HUES6 (cell line): ENCODE measurements at regions not wholly inside any gene's neighbourhood (a gene's known extent, or its start where the extent isn't known, plus 50 kb on each side); places are given as distances from the start of the nearest gene placed in this dataset.

Source experiments
- H3K27ac ChIP-seq: 2 replicates; pipeline ENCODE4 v1.7.0; 2013; ENCODE audit warnings: low read depth, mild to moderate bottlenecking, low read length, inconsistent platforms
- H3K27me3 ChIP-seq: 2 replicates; pipeline ENCODE4 v1.6.1; 2013; ENCODE audit warnings: low read length; ENCODE audit not compliant: control insufficient read depth, insufficient read depth
- H3K36me3 ChIP-seq: 2 replicates; pipeline ENCODE4 v1.6.1; 2013; ENCODE audit warnings: low read length; ENCODE audit not compliant: control insufficient read depth, insufficient read depth
- H3K4me1 ChIP-seq: 2 replicates; pipeline ENCODE4 v1.6.1; 2013; ENCODE audit warnings: low read length; ENCODE audit not compliant: control insufficient read depth, insufficient read depth
- H3K4me3 ChIP-seq: 2 replicates; pipeline ENCODE4 v1.5.1; 2013; ENCODE audit warnings: low read depth, low read length
- H3K9ac ChIP-seq: one replicate; pipeline ENCODE4 v1.6.1; 2013; ENCODE audit warnings: mild to moderate bottlenecking, low read length
- H3K9me3 ChIP-seq: 2 replicates; pipeline ENCODE4 v1.6.1; 2013; ENCODE audit warnings: low read depth, low read length; ENCODE audit not compliant: control insufficient read depth, insufficient read depth

DNA sequence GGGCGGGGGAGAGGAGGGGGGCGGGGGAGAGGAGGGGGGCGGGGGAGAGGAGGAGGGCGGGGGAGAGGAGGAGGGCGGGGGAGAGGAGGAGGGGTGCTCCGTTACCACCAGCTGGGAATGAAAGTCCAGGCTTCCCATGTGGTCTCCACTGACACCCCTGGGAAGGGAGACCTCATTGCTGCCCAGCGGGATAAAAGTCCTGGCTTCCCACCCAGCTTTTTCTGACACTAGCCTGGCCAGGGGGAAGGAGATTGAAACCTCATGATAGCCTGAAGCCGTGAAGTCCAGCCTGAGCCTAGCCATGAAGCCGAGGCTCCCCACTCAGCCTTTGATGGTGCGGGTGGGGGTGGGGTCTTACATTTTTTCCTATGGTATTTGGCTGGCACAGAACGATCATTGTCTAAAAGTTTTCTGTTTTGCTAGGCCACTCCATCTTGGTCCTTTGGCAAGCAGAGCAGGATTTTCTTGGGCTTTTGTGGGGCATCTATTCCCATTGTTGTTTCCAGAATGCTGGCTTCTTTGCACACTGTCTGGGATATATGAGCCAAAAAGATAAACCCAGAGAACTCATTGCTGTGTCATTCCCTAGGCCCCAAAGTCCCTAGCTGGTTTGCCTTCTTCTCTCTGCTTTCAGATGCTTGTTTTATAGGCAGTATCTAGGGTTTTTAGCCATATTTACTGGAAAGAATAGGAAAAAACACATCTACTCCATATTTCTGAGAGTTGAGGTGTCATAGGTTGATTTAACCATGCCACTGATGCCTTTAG lies 65.3 kb upstream of the SMOX start:
- no peaks in the 10 kb centered on the region for H3K9me3 ChIP-seq
- no peak overlapping the region for H3K9ac ChIP-seq
- peaks cover 29% of the 10 kb centered on the region for H3K4me1 ChIP-seq
- no peak overlapping the region; the same call in 1 of the 2 replicates for H3K27ac ChIP-seq
- no peak overlapping the region; the same call in 1 of the 2 replicates for H3K4me3 ChIP-seq
- no peaks in the 10 kb centered on the region; the same call in 1 of the 2 replicates for H3K27me3 ChIP-seq
- H3K36me3 ChIP-seq = no peaks in the 10 kb centered on the region

DNA sequence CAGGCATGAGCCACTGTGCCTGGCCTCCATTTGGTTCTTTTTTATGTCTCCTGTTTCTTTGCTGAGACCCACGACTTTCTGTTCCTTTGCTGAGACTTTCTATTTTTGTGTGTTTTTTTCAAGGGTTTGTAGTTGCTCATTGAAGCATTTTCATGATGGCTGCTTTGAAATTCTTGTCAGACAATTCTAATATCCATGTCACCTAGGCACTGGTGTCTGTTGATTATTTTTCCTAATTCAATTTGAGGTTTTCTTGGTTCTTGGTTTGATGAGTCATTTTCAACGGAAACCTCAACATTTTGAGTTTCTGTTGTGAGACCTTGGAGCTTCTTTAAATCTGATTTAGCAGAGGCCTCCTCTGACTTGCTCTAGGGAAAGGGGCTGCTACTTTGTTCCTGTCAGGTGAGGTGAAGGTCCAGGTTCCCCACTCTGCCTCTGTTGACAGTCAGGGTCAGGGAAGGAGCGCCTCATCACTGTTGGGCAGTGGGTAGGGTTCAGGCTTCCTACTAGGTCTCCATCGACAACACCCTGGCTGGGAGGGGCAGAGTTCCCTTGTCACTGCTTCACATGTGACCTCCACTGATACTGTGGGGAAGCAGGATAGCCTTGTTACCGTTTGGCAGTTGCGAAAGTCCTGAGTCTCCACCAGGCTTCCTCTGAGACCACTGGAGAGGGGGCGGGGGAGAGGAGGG lies 66.1 kb upstream of the SMOX start:
- H3K27me3 ChIP-seq = no peaks in the 10 kb centered on the region; the same call in 1 of the 2 replicates
- peak overlapping the region; percentile 39 for H3K4me3 ChIP-seq
- no peaks in the 10 kb centered on the region for H3K9me3 ChIP-seq
- H3K4me1 ChIP-seq = peaks cover 29% of the 10 kb centered on the region
- peak overlapping the region; percentile 37 for H3K9ac ChIP-seq
- no peaks in the 10 kb centered on the region for H3K36me3 ChIP-seq
- no peak overlapping the region; the same call in 1 of the 2 replicates for H3K27ac ChIP-seq

DNA sequence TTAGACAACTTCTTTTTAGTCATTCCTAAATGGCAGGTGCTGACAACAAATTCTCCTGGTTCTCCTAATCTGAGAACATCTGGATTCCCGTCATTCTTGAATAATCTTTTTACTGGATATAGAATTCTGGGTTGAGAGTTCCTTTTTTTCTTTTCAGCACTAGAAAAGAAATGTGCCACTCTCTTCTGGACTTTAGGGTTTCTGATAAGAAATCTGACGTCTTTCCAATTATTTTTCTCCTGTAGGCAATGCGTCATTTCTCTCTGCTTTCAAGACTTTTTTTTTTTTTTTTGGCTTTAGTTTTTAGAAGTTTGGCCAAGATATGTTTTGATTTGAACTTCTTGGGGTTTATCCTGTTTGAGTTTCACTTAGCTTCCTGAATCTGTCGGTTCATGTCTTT lies 66.1 kb upstream of the RNF24 start:
- H3K27ac ChIP-seq = no peak overlapping the region

DNA sequence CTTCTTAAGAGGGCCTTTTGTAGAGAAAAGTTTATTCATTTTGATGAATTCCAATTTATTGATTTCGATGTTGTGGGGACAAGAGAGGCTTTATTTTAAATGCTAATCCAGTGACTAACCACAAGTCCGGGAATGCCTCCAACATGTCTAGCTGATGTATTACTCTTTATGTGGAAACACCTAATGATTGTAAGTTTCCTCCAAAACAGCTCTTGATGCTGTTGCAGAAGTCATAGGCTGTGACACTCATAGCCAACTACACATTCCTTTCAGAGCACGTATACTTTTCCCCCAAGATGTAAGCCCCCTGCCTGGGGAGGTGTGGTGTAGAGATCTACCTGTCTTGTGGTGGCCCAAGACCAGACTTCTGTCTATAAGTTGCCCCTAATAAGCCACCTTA lies 61.3 kb upstream of the RNF24 start:
- Histone ChIP-seq H3K4me3 (no peak overlapping the region), H3K27me3 (no peaks in the 10 kb centered on the region), H3K9ac (no peak overlapping the region), H3K27ac (no peak overlapping the region), H3K9me3 (no peaks in the 10 kb centered on the region), H3K36me3 (no peaks in the 10 kb centered on the region), H3K4me1 (peaks cover 15% of the 10 kb centered on the region)

More for the DNA sequence above, 66.1 kb upstream of the RNF24 start:
- Histone ChIP-seq H3K4me3 (no peak overlapping the region), H3K4me1 (peaks cover 23% of the 10 kb centered on the region), H3K9ac (no peak overlapping the region), H3K9me3 (no peaks in the 10 kb centered on the region), H3K36me3 (no peaks in the 10 kb centered on the region), H3K27me3 (no peaks in the 10 kb centered on the region; the same call in 1 of the 2 replicates)

DNA sequence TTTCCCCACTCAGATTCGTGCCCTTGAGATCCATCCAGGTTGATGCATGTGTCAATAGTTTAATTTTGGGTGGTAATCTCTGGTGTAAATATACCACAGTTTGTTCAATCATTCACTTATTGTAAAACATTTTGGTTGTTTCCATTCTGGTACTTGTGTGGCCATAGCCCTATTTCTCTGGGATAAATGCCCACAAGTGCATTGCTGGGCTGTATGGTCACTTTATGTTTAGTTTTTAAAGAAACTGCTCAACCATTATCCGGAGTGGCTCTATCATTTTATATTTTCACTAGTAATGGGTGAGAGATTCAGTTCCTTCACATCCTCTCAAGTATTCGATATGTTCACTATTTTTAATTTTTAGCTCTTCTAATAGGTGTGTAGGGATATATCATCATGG lies 60.7 kb upstream of the RNF24 start:
- H3K9ac ChIP-seq = no peak overlapping the region
- H3K4me1 ChIP-seq = peaks cover 21% of the 10 kb centered on the region
- H3K27ac ChIP-seq = no peak overlapping the region
- H3K36me3 ChIP-seq = no peaks in the 10 kb centered on the region
- H3K9me3 ChIP-seq = no peaks in the 10 kb centered on the region
- no peak overlapping the region for H3K4me3 ChIP-seq
- H3K27me3 ChIP-seq = no peaks in the 10 kb centered on the region

DNA sequence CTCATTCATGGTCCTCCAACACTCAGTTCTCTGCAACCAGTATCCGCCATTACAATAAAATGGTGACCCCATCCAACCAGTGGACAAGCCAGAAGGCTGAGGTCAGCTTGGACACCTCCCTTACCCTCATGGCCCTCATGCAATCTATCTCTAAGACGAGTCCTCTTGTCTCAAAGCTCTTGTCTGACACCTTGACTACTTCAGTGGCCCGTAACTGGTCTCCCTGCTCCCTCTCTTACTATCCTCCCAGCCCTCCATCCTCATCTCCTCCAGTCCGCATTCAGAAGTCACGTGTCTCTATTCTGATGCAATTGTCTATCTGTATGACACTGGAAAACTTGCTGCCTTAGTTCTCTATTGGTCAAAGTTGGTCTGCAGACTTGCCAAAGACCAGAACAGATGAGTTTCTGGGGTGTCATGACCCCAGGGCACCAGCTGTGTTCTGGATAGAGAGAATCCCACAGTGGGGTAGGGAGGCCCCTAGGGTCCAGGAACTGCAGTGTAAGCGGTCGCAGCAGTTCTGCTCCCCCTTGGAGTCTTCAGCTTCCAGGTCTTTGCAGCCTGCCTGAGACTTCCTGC lies 59.6 kb upstream of the RNF24 start:
- Histone ChIP-seq H3K36me3 (no peaks in the 10 kb centered on the region), H3K9ac (no peak overlapping the region), H3K27ac (no peak overlapping the region), H3K9me3 (peaks cover 7% of the 10 kb centered on the region), H3K27me3 (no peaks in the 10 kb centered on the region), H3K4me3 (no peak overlapping the region), H3K4me1 (peaks cover 21% of the 10 kb centered on the region)

DNA sequence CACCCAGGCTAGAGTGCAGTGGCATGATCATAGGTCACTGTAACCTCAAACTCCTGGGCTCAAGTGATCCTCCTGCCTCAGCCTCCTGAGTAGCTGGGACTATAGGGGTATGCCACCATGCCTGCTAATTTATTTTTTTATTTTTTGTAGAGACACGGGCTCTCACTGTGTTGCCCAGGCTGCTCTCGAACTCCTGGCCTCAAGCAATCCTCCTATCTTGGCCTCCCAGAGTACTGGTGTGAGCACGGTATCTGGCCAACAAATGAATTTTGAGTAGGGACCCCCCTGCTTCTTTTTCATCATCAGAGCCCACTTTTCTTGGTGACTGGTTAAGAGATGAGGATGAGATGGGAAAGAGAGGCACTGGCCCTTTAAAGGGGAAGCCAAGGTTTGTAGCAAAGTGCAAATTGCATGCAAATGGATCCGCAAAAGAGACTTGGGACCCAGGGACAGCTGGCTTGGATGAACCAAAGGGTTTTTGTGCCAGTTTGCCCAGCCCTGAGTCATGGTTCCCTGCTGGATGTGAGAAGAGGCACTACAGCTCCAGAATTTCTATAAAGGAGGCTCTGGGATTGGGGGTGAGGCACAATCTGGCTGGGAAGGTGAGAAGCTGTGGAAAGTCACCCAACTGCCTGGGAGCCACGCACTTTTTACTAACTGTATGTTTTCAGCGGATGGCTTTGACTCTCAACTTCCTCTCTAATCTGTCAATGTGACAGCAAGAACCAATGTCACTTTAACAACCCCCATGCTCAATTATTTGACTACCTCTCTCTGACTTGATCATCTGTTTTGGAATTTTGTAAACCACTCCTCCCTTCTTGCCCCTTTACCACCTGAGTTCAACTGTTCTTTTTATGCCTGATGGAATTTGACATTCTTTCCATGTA lies 58.7 kb upstream of the RNF24 start:
- no peaks in the 10 kb centered on the region for H3K36me3 ChIP-seq
- no peak overlapping the region for H3K27ac ChIP-seq
- no peak overlapping the region for H3K9ac ChIP-seq
- H3K27me3 ChIP-seq = no peaks in the 10 kb centered on the region
- H3K4me1 ChIP-seq = peaks cover 21% of the 10 kb centered on the region
- peaks cover 7% of the 10 kb centered on the region for H3K9me3 ChIP-seq
- H3K4me3 ChIP-seq = no peak overlapping the region

DNA sequence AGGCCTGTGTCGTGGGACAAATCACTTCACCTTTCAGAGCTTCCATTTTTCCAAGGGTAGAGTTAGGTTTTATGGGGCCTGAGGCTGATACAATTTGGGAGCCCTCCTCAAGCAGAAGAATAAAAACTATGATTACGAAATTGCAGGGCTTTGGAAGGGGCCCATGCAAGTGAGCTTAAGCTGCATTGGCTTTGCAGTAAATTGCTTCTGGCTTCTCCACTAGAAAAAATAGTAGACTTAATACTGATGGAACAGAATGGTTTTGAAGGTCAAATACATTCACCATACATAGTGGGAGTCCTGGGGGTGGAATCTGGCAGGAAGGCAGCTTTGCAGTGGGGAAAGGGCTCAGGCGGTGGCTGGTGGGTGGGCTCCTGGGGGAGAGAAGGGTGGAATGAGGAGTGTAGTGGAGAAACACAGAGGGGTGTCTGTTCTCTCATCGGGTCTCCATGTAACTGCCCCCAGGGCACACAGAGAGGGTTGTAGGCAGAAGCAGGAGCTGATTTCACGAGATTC lies 55.9 kb upstream of the RNF24 start:
- Histone ChIP-seq H3K9me3 (peaks cover 7% of the 10 kb centered on the region), H3K27me3 (no peaks in the 10 kb centered on the region), H3K9ac (no peak overlapping the region), H3K27ac (no peak overlapping the region), H3K36me3 (no peaks in the 10 kb centered on the region), H3K4me3 (no peak overlapping the region), H3K4me1 (peaks cover 21% of the 10 kb centered on the region)

DNA sequence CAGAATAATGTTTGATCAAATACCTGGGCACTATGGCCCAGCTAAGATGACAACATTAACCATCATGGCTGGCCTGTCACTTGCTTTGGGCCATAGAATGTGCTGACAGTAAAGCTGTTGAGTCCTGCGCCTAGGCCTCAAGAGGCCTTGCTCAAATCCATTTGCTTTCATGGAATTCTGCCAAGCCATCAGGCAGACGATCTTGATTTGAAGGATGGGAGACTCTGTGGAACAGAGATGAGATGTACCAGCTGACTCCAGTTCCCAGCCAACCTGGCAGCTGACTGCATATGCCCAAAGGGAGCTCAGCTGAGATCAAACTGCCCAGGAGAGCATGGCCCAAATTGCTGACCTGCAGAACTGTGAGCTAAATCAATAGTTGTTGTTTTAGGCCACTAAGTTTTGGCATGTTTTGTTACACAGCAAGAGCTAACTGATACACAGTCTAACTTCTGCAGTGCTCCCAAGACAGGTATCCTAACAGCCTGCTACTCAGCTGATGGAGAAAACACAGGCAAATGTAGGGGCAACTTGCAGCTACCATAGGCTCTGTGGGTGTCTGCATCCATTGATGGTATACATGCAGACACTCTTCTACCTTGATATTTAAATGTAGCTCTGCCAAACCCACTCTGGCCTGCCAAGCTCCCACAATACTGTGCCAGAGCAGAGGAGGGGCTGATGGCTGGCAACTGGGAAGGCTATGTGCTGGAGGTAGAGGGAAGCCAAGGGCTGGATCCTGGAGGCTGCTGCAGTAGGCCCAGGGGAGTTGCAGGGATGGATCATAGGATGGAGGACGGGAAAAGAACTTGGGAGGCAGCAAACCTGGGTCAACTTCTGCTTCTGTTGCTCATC lies 55.2 kb upstream of the RNF24 start:
- peaks cover 21% of the 10 kb centered on the region for H3K4me1 ChIP-seq
- H3K9me3 ChIP-seq = peaks cover 7% of the 10 kb centered on the region
- no peak overlapping the region for H3K27ac ChIP-seq
- no peak overlapping the region for H3K9ac ChIP-seq
- no peaks in the 10 kb centered on the region for H3K27me3 ChIP-seq
- H3K36me3 ChIP-seq = no peaks in the 10 kb centered on the region
- H3K4me3 ChIP-seq = no peak overlapping the region

DNA sequence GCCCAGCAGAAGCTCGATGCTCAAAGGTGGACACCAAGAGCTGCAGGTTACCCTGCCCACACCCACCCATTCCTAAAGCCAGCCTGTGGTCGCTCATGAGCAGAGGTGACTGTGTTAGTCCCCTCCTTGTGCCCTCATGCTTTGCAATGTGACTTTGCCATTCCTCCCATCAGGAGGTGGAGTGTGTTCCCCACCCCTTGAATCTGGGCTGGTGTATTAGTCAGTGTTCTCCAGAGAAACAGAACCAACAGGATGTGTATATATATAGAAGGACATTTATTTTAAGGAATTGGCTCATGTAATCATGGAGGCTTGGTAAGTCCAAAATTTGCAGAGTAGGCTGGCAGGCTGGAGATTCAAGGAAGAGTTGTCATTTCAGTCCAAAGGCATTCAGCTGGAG lies 54.4 kb upstream of the RNF24 start:
- Histone ChIP-seq H3K4me1 (peaks cover 19% of the 10 kb centered on the region), H3K9ac (no peak overlapping the region), H3K27ac (no peak overlapping the region), H3K36me3 (no peaks in the 10 kb centered on the region), H3K4me3 (no peak overlapping the region), H3K9me3 (peaks cover 7% of the 10 kb centered on the region), H3K27me3 (no peaks in the 10 kb centered on the region)
